GM06990 (cell line): ENCODE measurements at regions not wholly inside any gene's neighbourhood (a gene's known extent, or its start where the extent isn't known, plus 50 kb on each side); places are given as distances from the start of the nearest gene placed in this dataset.

Experiments
- DNase-seq: peaks from one replicate; pipeline ENCODE4 v3.0.0-alpha.2; 2011; ENCODE audit not compliant: insufficient read length; ENCODE audit errors: extremely low read depth
- H3K27me3 ChIP-seq: replicated peaks from 2 replicates; pipeline ENCODE4 v1.6.0; 2011; ENCODE audit warnings: low read length; ENCODE audit not compliant: control insufficient read depth, insufficient read depth
- H3K36me3 ChIP-seq: 2 replicates; pipeline ENCODE4 v1.5.1; 2011; ENCODE audit warnings: low read length; ENCODE audit not compliant: control insufficient read depth, insufficient read depth
- H3K4me3 ChIP-seq: replicated peaks from 2 replicates; pipeline ENCODE4 v1.5.1; 2011; ENCODE audit warnings: low read depth, mild to moderate bottlenecking, control low read depth, low read length
- TF ChIP-seq, protein P1 (sequence below): IDR thresholded peaks from 2 replicates; pipeline ENCODE4 v1.5.1; 2011; ENCODE audit warnings: low read length, control low read depth, mild to moderate bottlenecking, inconsistent platforms; ENCODE audit not compliant: insufficient read depth, poor library complexity, severe bottlenecking

DNA sequence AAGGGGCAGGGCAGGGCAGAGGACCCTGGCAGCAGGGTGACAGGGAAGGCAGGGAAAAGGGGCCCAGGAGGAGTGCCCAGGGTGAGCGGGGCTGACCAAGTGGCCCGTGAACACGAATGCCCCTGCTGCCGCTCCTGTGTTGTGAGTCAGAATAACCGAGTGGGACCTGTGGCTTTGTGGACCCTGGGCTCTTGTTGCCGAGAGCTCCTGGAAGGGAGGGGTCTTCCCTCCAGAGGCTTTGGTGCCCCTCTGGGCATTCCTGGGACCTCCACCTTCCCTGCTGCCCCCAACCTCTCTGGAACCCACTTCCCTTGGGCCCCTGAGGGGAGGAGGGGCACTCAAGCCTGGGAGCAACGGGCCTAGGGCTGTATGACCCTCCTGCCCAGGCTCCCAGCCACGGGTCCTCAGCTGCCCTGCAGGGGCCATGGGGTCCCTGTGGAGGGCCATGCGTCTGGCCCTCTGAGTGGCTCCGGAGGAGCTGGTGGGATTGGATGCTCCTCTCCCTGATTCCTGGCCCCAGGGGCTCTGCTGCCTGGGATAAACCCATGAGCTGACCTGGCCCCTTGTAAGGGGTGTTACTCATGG, 319.4 kb downstream of the TMEM121 start:
- no peaks in the 10 kb centered on the region for H3K36me3 ChIP-seq
- no peak for DNase-seq
- H3K4me3 ChIP-seq: no peak overlapping the region
- TF ChIP-seq, protein P1, sequence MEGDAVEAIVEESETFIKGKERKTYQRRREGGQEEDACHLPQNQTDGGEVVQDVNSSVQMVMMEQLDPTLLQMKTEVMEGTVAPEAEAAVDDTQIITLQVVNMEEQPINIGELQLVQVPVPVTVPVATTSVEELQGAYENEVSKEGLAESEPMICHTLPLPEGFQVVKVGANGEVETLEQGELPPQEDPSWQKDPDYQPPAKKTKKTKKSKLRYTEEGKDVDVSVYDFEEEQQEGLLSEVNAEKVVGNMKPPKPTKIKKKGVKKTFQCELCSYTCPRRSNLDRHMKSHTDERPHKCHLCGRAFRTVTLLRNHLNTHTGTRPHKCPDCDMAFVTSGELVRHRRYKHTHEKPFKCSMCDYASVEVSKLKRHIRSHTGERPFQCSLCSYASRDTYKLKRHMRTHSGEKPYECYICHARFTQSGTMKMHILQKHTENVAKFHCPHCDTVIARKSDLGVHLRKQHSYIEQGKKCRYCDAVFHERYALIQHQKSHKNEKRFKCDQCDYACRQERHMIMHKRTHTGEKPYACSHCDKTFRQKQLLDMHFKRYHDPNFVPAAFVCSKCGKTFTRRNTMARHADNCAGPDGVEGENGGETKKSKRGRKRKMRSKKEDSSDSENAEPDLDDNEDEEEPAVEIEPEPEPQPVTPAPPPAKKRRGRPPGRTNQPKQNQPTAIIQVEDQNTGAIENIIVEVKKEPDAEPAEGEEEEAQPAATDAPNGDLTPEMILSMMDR: no peak
- no peaks in the 10 kb centered on the region for H3K27me3 ChIP-seq

DNA sequence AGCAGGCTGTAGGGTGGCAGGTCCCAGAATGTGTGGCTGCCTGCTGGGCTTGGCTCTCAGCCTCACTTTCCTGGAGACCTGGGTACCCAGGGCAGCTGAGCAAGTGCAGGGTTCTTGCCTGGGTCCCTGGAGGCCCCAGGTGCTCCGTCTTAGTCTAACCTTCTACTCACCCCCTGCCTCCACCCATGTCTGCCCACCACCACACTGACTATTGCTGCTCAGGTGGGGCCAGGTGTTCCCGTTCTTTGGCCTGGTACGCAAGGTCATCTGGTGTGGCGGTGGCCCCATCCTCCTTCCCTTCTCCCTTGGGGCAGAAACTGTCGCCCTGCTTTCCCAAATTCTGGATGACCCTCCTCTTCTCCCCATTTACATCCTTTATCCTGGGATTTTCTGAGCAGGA, 319.9 kb downstream of the TMEM121 start:
- Histone ChIP-seq H3K36me3 (no peaks in the 10 kb centered on the region), H3K27me3 (no peaks in the 10 kb centered on the region), H3K4me3 (no peak overlapping the region)
- DNase-seq: no peak
- TF ChIP-seq, protein P1: no peak

DNA sequence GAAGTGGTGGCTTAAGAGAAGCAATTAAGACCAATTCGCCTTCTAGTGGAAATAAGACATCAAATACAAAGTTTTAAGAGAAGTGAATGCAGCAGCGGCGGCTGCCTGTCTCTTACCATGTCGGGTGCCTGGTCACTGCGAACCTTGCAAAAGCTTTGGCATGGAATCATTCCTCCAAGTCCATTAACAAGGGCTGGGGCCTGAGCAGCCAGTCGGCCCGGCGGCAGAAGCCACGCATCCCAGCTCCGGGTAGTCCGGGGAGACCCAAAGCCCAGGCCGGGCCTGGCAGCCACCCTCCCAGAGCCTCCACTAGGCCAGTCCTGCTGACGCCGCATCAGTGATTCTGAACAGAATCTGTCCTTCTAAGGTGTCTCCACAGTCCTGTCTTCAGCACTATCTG, 321.0 kb downstream of the TMEM121 start:
- Histone ChIP-seq H3K4me3 (no peak overlapping the region), H3K36me3 (no peaks in the 10 kb centered on the region), H3K27me3 (no peaks in the 10 kb centered on the region)
- TF ChIP-seq, protein P1: no peak
- no peak for DNase-seq

DNA sequence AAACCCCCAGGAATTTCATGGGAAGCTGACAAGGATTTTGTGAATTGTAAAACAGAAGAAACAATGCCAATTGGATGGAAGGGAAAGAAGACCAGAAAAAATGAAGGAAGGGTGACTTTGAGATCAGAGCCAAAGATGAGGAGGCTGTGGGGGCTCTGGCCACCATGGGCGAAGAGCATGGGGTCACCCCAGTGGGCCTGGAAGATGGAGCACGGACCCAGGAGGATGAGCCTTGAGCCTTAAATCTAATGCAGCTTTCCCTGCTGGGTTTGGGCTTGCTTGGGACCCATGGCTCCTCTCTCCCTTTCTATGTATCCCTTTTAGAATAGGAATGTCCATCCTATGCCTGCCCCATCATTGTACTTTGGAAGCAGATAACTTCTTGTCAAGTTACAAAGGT, 322.2 kb downstream of the TMEM121 start:
- no peak for DNase-seq
- H3K27me3 ChIP-seq: no peaks in the 10 kb centered on the region
- TF ChIP-seq, protein P1: no peak
- no peaks in the 10 kb centered on the region for H3K36me3 ChIP-seq
- no peak overlapping the region for H3K4me3 ChIP-seq

DNA sequence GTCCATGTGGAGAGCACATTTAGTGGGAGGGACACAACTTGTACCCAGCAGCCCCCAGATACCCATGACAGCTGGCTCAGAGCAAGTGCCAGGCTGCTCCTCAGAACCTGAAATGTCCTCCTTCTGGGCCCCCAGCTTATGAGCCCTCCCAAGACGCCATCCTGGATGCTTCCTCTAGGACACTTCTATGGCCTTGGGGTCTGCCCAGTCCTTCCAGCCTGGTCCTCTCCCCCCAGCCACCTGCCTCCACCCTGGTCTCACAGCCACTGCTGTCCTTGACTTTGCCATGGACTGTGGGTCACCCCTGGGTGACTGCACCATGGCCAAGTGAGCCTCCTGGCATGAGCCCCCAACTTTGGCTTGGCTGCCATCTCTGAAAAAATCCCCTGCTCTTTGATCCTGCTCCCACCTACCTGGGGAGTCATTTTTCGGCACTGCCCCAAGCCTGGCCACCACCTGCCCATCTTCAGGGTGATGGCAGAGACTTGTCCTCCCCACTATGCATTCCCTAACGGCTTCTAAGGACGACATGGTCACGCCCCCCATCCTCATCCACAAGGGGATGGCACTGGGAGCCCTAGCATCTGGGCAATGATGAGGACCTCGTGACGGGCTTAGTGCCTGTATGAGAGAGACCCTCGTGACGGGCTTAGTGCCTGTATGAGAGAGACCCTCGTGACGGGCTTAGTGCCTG, 323.7 kb downstream of the TMEM121 start:
- DNase-seq: no peak
- Histone ChIP-seq H3K27me3 (no peaks in the 10 kb centered on the region), H3K4me3 (no peak overlapping the region), H3K36me3 (no peaks in the 10 kb centered on the region)
- TF ChIP-seq, protein P1: no peak
